ENCODE measurements at regions not wholly inside any gene's neighbourhood (a gene's known extent, or its start where the extent isn't known, plus 50 kb on each side); places are given as distances from the start of the nearest gene placed in this dataset.

DNA sequence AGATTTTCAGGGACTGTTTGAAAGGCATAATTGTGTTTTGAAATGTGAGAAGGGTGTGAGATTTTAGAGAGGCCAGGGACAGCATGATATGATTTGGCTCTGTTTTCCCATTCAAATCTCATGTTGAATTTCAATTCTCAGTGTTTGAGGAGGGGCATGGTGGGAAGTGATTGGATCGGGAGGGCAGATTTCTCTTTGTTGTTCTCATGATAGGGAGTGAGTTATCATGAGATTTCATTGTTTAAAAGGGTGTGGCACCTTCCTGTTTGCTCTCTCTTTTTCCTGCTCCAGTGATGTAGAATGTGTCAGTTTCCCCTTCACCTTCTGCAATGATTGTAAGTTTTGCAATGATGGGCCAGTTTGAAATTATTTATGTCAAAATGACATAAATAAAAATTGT lies 113.0 kb upstream of the PCDH15 start:
- DNase-seq, result no peak

DNA sequence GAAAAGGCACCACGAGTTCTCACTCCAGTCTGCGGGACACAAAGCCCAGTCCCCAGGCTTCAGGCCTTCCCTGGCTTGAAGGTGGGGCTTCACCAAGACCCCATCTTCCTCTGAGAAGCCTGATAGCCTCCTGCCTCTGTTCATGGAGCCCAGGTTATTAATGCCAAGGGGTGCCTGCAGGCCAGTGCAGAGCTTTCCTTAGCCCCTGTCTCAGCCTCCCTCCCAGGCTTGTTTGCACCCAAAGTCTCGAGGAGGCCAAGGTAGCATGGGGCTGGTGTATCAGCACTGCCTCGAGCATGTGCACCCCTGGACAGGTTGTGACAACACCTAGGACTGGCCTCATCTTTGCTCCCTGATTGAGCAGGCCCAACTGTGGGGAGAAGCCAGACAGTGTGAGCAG lies 108.1 kb upstream of the PCDH15 start:
- DNase-seq, result no peak

DNA sequence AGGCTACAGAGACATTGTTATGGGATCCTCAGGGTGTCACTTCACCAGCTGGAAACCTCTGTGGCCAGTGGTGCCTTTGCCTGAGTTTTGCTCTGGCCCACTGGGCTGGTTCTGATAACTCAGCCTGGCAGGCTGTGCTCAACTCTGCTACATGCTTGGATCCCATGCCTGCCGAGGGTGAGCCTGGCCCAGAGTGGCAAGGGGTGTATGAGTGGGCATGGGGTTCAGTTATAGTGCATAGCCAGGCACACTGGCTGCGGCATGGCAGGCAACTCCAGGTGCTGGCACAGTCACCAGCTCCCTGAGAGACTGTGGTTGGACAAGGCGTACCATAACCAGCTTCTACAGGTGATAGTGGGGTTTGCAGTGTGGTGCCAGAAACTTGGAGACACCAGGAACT lies 107.0 kb upstream of the PCDH15 start:
- no peak for DNase-seq

DNA sequence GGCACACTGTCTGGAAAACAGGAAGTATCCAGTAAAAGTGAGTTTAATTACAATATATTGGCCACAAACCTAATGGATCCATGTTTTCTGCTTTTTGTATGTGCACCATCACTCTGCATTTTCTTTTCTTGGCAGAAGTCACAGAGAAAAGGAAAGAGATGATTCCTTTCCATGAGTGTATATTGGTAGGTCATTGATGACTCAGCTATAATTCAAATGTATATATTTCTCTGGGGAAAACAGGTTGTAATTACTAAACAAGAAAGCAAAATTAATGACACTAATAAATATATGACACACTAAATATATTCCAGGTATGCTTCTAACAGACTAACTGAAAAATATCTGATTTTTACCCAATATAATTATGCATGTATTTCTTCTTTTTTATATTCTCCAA lies 105.9 kb upstream of the PCDH15 start:
- no peak for DNase-seq

DNA sequence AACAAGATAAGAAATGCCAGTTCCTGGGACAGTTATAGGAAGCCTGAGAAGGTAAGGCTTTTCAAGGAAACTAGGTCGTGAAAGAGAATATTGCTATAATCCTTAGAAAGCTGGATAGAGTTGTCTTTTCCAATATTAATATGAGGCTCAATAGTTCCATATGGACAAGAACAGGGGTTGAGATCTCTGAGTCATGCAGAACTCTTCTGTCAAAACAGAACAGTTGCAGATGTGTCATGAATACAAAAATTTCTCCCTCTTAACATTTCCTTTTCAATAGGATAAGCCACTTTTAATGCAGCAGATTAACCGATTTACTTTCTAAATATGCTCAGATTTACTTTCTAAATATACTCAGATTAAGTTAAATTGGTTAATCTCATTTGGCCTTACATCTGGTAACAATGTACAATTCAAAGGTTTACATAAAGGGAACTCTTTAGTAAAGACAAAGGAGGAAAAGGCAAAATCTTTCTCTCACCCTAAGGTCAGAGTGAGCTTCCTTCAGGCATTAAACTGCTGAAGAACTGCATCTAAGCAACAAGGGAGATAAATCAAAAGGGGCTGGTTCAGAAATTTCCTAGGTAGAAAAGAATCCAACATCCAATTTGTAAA lies 104.7 kb upstream of the PCDH15 start:
- no peak for DNase-seq

GRCh38 chr10:54904833-54905232 lies 103.8 kb upstream of the PCDH15 start:
- DNase-seq, result no peak

DNA sequence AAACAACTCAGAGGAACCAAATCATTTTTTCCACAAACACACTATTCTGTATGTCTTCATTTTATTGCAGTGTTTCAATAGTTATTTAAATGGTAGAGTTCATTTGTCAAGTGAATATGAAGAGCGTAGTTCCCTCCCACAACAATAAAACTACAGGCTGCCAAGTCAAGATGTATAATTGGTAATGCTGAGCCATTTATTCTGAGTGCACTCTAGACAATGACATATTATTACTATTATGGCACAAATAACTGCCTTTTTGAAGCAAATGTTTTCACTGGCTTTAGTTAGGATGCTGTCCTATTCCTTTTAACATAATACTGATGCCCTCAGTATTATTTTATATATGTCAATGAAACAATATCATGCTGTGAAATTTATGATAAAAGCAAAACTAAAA lies 102.7 kb upstream of the PCDH15 start:
- no peak for DNase-seq

- DNase-seq, result no peak
These were observed 99.6 kb upstream of the PCDH15 start for GRCh38 chr10:54900584-54900983.

- no peak for DNase-seq
These were observed 80.0 kb upstream of the PCDH15 start for GRCh38 chr10:54880996-54881395.

- no peak for DNase-seq
These were observed 68.0 kb upstream of the PCDH15 start for GRCh38 chr10:54869022-54869421.

DNA sequence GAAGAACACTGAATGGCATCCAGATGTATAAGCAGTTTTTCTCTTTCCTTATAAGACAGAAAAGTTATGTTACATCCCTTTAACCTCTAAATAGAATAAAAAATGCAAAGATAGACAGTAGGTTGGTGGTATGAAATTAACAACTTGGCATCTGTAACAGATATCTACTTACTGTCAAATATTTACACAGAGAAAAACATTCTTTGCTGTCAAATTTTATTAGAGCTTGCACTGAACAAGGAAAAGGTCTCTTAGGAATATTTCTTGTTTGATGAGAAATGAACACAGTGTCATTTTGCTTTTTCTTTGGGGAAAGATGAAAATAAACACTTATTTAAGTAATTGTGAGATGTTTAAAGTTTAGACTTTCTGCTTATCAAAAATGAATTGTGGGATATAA lies 65.6 kb upstream of the PCDH15 start:
- DNase-seq, result no peak

DNA sequence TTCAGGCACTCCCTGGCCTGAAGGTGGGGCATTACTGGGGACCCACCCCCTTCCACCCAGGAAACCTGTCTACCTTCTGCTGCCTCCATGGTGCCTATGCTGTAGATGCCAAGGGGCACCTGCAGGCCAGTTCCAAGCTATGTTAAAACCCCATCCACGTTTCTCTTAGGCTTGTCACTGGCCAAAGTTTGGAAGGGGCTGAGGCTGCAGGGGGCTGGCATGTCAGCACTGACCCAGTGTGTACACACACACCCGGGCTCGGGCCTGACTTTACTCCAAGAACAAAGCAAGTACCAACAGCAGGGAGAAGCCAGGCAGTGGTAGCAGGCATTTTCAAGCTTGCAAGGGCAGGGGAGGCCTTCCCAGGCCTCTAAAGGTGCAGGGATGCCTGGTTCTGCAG lies 53.8 kb upstream of the PCDH15 start:
- no peak for DNase-seq

GRCh38 chr10:54854389-54854788 lies 53.4 kb upstream of the PCDH15 start:
- DNase-seq, result no peak

DNA sequence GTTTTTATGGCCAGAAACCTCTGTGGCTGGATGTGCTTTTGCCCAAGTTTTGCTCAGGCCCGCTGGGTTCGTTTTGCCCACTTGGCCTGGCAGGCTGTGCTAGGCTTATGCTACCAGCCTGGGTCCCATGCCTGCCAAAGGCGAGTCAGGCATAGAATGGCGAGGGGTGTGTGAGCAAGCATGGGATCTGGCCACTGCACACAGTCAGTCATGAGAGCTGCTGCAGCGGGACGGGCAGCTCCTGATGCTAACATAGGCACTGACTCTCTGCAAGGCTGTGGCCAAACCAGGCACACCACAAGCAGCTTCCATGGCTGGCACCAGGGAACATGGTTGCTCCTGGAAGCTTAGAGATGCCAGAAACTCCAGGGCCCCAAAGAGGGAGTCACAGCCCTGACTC lies 52.9 kb upstream of the PCDH15 start:
- DNase-seq, result no peak

Measured in right hindlimb (tissue), 1 donor.